ENCODE measurements at regions not wholly inside any gene's neighbourhood (a gene's known extent, or its start where the extent isn't known, plus 50 kb on each side); places are given as distances from the start of the nearest gene placed in this dataset.

GRCh38 chrX:38937400-38937799 lies 136.1 kb downstream of the MID1IP1 start:
- Histone ChIP-seq H3K4me1 (no peaks in the 10 kb centered on the region), H3K27me3 (peaks cover 0 to 40% of the 10 kb centered on the region in 2 donors), H3K36me3 (no peaks in the 10 kb centered on the region), H3K4me3 (no peak overlapping the region), H3K9me3 (peaks cover 0 to 7% of the 10 kb centered on the region in 2 donors), H3K27ac (no peak overlapping the region)
- intact Hi-C loops (cut with DNase I; ENCODE audit: low total_unique reads), result no loop called here
- no peak for DNase-seq (ENCODE audit: low spot score in 2 of 2)
- TF ChIP-seq POLR2AphosphoS5 (IDR thresholded peaks at IDR 0.05) (no peak), POLR2A (IDR thresholded peaks at IDR 0.05) (no peak), CTCF (IDR thresholded peaks at IDR 0.05) (no peak)

- no peaks in the 10 kb centered on the region for H3K36me3 ChIP-seq
These were observed 136.7 kb downstream of the MID1IP1 start for GRCh38 chrX:38937926-38938325.

GRCh38 chrX:38939067-38939466 lies 137.8 kb downstream of the MID1IP1 start:
- no peak for DNase-seq (ENCODE audit: low spot score in 2 of 2)
- H3K27ac ChIP-seq, result no peak overlapping the region
- H3K4me1 ChIP-seq, result no peaks in the 10 kb centered on the region
- TF ChIP-seq POLR2AphosphoS5 (IDR thresholded peaks at IDR 0.05) (peak in 1 of 3 donors; percentile 23), CTCF (IDR thresholded peaks at IDR 0.05) (no peak)
- intact Hi-C loops (cut with DNase I; ENCODE audit: low total_unique reads), result no loop called here
- peaks cover 0 to 32% of the 10 kb centered on the region in 2 donors for H3K27me3 ChIP-seq
- peaks cover 0 to 23% of the 10 kb centered on the region in 2 donors for H3K9me3 ChIP-seq
- H3K36me3 ChIP-seq, result no peaks in the 10 kb centered on the region
- no peak overlapping the region for H3K4me3 ChIP-seq

More at GRCh38 chrX:38937926-38938325, 136.7 kb downstream of the MID1IP1 start:
- TF ChIP-seq CTCF (IDR thresholded peaks at IDR 0.05) (no peak), POLR2AphosphoS5 (IDR thresholded peaks at IDR 0.05) (no peak), POLR2A (IDR thresholded peaks at IDR 0.05) (no peak)
- Histone ChIP-seq H3K27ac (no peak overlapping the region), H3K27me3 (peaks cover 0 to 40% of the 10 kb centered on the region in 2 donors), H3K9me3 (peaks cover 0 to 12% of the 10 kb centered on the region in 2 donors), H3K4me1 (no peaks in the 10 kb centered on the region), H3K4me3 (no peak overlapping the region)
- no peak for DNase-seq (ENCODE audit: low spot score in 2 of 2)
- intact Hi-C loops (cut with DNase I; ENCODE audit: low total_unique reads), result no loop called here

- TF ChIP-seq POLR2A (IDR thresholded peaks at IDR 0.05) (no peak), POLR2AphosphoS5 (IDR thresholded peaks at IDR 0.05) (no peak), CTCF (IDR thresholded peaks at IDR 0.05) (no peak)
- H3K27ac ChIP-seq, result no peak overlapping the region
- intact Hi-C loops (cut with DNase I; ENCODE audit: low total_unique reads), result no loop called here
These were observed 139.3 kb downstream of the MID1IP1 start for GRCh38 chrX:38940547-38940946.

GRCh38 chrX:38941675-38942074 lies 140.4 kb downstream of the MID1IP1 start:
- no peaks in the 10 kb centered on the region for H3K36me3 ChIP-seq
- H3K27ac ChIP-seq, result no peak overlapping the region
- peaks cover 0 to 36% of the 10 kb centered on the region in 2 donors for H3K9me3 ChIP-seq
- peaks cover 0 to 9% of the 10 kb centered on the region in 2 donors for H3K27me3 ChIP-seq
- TF ChIP-seq POLR2A (IDR thresholded peaks at IDR 0.05) (no peak), CTCF (IDR thresholded peaks at IDR 0.05) (no peak), POLR2AphosphoS5 (IDR thresholded peaks at IDR 0.05) (no peak)
- no peak for DNase-seq (ENCODE audit: low spot score in 2 of 2)
- H3K4me1 ChIP-seq, result no peaks in the 10 kb centered on the region
- intact Hi-C loops (cut with DNase I; ENCODE audit: low total_unique reads), result no loop called here
- H3K4me3 ChIP-seq, result no peak overlapping the region

More at GRCh38 chrX:38940547-38940946, 139.3 kb downstream of the MID1IP1 start:
- Histone ChIP-seq H3K4me1 (no peaks in the 10 kb centered on the region), H3K36me3 (no peaks in the 10 kb centered on the region), H3K4me3 (no peak overlapping the region), H3K27me3 (peaks cover 0 to 18% of the 10 kb centered on the region in 2 donors), H3K9me3 (peaks cover 0 to 35% of the 10 kb centered on the region in 2 donors)
- DNase-seq (ENCODE audit: low spot score in 2 of 2), result no peak
